Neural progenitor cell (in vitro differentiated cells): ENCODE measurements at regions not wholly inside any gene's neighbourhood (a gene's known extent, or its start where the extent isn't known, plus 50 kb on each side); places are given as distances from the start of the nearest gene placed in this dataset.

Source experiments
- CTCF ChIP-seq: fragments of 200-600 bp; sonication (generic); IDR thresholded peaks from 2 replicates; pipeline ENCODE4 v1.5.1; 2017; ENCODE audit warnings: antibody characterized with exemption, mild to moderate bottlenecking
- EZH2 ChIP-seq: fragments of 200-600 bp; sonication (generic); IDR thresholded peaks from 2 replicates; pipeline ENCODE4 v1.6.1; 2017; ENCODE audit warnings: antibody characterized with exemption, mild to moderate bottlenecking, moderate library complexity
- EZH2phosphoT487 ChIP-seq: fragments of 200-600 bp; sonication (generic); IDR thresholded peaks from 2 replicates; pipeline ENCODE4 v1.6.1; 2017; ENCODE audit warnings: antibody characterized with exemption

GRCh38 chr9:95729046-95729445 lies 146.4 kb upstream of the ERCC6L2 start:
- TF ChIP-seq CTCF (no peak), EZH2 (no peak), EZH2phosphoT487 (no peak)
